ENCODE measurements at regions not wholly inside any gene's neighbourhood (a gene's known extent, or its start where the extent isn't known, plus 50 kb on each side); places are given as distances from the start of the nearest gene placed in this dataset.

GRCh38 chr2:226190479-226191252 lies 609.0 kb downstream of the IRS1 start:
- TF ChIP-seq EP300 (IDR thresholded peaks at IDR 0.05) (no peak), CTCF (IDR thresholded peaks at IDR 0.05) (no peak)

All from esophagus muscularis mucosa (tissue), 3 donors.